Midbrain (tissue), 1 donor: ENCODE measurements at regions not wholly inside any gene's neighbourhood (a gene's known extent, or its start where the extent isn't known, plus 50 kb on each side); places are given as distances from the start of the nearest gene placed in this dataset.
"Not testable (repeated sequence)": the region's sequence is repeated elsewhere in the genome, so short reads cannot be mapped to it uniquely, and the experiment has no call there.

Experiments used
- DNase-seq: peaks from one replicate; lab custom pipeline; 2025; lab: John Stamatoyannopoulos, UW

DNA sequence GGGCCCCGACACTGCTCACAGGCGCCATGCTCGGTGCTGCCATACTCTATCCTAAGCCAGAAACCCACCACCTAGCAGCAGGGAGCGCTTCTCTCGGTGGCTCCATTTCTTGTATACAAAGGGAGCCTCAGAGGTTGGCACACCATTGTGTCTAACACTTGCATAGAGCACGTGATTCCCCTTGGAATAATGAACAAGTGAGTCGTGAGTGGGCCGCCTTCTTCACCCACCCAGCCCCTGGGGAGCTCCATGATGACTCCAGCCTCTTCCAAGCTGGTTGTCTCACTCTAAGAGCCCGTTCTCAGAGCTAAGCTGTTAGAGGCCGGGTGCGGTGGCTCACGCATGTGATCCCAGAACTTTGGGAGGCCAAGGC, 82.3 kb upstream of the ZNF469 start:
- DNase-seq: no peak

DNA sequence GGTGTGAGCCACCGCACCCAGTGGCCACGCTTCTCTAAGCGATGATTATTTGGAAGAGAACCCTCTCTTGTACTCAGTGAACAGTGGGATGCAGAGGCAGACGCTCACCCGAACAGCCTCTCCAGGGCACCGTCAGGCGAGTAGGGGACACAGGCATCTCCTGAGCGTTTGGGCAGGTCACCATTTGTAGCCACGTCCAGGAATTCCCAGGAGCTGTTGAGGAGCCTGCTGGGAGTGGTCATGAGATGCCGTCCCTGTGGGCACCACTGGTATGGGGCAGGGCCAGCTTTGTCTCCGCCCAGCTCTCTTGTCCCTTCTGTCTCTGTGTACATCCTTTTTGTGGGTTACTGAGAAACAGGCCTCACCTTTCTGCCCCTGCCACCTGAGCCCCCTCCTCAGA, 81.3 kb upstream of the ZNF469 start:
- DNase-seq: no peak

DNA sequence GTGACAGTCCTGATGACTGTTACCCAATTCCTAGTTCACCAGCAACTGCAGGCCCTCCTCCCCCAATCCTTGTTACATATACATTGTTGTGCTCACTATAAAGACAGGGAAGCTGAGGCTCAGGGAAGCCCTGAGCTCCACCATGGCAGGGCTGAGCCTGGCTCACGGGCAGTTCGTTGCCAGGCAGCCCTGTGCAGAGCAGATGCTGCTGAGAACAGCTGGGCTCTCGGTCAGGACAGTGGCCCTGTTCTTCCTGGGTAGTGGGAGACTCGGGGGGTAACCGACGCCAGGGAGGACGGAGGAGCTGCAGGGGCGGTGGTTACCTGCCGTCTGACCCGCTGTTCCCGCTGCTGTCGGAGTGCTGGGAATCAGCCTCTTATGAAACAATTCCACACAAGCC, 80.9 kb upstream of the ZNF469 start:
- DNase-seq: no peak

DNA sequence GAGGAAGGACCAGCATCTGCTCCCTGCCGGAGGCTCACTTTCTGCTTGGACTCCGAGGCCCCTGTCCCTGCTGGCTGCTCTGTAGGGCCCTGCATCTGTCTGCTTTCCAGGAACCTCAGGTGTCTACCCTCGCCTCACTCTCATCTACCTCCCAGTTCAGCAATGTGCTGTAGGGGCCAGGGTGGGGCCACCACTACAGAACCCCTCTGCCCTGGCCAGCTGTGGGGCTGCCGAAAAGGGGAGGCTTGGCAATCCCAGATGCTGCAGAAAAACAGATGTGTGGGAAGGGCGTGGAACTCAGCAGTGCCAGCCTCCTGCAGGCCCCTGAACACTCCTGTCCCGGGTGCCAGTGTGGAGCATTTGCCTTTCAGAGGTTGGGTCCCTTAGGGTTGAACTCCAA, 80.1 kb upstream of the ZNF469 start:
- no peak for DNase-seq

DNA sequence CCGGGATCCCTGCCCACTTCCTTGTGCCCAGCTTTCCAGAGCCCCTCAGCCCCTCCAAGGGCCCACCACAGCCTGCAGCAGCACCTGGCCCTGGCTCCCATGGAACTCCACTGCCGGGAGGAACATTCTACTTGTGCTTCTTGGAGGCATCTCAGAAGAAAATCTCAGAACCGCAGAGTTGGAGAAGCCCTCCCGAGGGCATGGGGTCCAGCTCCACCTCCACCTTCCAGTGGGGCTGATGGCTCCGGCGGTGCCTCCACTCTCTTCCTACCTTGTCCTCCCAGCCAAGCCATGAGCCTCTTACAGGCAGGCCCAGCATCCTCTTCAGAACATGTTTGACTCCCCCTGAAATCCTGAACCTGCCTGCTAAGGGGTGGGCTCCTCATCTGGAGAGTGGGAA, 79.4 kb upstream of the ZNF469 start:
- DNase-seq: no peak

DNA sequence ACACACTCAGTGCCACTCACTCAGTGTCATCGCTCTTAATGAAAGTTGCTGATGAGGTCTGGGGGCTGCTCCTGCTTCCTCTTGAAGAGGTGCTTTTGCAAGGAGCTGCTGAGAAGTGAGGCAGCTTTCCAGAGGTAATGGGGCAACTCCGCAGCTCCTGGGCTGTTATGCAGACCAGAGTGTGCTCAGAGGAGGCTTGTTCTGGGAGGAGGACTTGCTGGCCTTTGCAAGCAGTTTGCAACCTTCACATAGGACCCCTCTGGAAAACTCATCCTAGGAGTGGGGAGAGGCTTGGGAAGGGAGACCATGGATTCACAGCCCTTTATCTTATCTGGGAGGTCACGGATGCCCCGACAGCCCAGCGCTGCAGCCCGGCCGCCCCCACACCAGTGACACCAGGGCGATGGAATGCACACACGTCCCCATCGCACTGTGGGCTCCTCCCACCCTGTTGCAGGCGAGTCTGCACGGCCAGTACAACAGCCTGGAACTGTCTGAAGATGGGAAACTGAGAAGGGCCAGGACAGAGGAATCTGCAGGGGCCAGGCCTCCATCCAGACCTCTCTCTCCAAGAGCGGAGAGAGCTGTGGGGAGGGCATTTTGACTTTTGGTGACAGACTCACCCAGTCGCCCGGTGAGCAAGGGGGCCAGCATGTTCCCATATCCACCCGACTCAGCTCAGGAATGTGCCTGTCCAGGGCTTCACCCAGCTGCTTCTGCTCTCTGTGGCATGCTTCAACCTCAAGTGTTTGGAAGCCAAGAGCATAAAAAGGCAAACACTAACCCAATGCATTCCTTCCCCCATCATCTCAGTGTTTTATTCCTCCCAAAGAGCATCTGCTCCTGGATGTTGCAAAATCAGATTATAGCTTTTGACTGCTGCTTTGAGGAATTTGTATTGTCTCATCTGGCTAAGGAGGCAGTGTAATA, 78.6 kb upstream of the ZNF469 start:
- no peak for DNase-seq

DNA sequence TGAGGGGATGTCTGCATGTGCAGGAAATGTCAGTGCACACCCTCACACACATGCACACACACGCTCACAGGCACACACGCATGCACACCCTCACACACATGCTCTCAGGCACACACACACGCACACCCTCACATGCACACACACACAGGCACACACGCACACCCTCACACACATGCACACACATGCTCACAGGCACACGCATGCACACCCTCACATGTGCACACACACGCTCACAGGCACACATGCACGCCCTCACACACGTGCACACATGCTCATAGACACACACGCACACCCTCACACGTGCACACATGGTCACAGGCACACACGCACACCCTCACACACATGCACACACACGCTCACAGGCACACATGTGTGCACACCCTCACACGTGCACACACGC, 77.6 kb upstream of the ZNF469 start:
- no peak for DNase-seq

DNA sequence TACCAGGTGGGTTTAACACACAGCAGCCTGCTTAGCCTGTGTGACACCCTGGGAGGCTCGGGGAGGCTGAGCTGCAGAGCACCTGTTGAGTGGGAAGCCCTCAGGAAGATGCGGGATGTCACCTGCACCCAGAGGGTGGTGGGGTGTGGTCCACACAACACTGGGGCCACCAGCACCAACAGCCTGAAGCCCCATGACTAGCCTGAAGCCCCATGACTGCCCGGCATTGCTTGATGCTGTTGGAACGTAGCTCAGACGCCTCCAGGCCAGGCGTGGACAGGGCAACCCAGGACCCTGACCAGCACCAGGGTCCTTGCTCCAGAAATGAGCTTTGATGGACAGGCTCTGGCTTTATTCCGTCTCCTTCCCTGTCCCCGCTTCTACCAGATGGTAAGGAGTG, 76.3 kb upstream of the ZNF469 start:
- DNase-seq: no peak

DNA sequence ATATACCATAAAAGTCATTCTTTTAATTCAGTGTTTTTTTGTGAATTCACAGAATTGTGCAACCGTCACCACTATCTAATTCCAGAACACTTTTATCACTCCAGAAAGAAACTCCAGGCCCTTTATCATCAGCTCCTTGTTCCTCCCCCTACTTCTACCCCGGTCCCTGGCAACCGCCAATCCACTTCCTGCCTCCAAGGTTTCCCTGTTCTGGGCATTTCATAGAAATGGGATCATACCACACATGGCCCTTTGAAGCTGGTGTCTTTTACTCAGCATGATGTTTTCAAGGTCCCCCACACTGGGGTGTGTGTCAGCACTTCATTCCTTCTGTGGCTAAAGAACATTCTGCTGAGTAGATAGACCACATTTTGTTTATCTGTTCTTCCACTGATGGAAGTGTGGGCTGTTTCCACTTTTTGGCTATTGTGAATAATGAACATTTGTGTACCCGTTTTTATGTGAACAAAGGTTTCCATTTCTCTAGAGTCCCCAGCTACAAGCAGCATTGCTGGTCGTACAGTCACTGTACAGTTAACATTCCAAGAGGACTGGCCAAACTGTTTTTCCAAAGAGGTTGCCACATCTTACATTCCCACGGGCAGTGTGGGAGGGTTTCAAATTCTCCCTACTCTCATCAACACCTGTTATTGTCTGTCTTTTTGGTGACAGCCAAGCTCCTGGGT, 75.8 kb upstream of the ZNF469 start:
- no peak for DNase-seq

DNA sequence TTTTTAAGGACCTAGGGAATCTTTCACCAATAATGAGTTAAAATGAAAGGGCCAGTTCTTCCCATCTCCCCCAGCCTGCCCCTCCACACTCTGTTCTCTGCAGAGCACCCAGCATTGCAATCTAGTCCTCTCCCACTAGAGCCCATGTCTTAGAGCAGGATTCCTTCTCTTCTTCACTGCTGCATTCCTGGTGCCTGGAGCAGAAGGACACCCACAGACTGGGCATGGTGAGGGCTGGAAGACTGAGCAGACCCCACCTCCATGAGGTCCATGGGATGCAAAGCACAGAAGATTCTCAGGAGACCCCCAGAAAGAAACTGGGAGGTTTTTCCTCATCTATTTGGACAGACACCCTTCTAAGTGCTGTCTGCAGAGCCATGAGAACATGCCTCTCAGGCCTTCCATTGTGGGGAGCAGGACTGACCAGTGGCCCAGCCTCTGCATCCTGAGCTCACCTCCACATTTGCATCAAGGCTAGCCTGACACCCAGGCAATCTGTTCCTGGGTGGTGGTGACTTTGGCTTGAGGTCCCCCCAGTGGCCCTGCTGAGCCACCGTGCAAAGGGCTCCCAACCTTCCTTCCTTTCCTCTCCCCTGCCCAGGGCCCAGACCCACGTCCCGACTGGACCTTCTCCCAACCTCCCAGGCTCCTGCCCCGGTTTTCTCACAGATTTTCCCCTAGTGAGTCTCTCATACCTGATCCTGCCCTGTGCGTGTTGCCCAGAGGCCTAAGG, 74.2 kb upstream of the ZNF469 start:
- no peak for DNase-seq

DNA sequence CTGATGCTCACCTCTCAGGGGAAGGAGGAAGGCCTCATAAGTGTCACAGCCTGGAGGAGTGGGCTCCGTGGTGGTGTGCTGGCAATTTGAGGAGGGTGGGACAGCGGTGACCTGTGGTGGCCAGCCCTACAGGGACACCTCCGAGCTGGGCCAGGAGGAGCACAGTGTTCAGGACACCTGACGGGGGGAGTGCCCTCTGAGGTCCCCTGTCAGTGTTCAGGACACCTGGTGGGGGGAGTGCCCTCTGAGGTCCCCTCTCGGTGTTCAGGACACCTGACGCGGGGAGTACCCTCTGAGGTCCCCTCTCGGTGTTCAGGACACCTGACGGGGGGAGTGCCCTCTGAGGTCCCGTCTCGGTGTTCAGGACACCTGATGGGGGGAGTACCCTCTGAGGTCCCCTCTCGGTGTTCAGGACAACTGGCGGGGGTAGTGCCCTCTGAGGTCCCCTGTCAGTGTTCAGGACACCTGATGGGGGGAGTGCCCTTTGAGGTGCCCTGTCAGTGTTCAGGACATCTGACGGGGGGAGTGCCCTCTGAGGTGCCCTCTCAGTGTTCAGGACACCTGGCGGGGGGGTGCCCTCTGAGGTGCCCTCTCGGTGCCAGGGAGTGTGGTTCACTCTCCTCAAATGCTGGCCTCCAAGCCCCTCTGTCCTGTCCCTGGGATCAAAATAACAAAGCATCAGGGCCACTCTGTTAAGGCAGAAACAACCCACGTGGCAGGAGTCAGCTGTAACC, 73.4 kb upstream of the ZNF469 start:
- DNase-seq: no peak

DNA sequence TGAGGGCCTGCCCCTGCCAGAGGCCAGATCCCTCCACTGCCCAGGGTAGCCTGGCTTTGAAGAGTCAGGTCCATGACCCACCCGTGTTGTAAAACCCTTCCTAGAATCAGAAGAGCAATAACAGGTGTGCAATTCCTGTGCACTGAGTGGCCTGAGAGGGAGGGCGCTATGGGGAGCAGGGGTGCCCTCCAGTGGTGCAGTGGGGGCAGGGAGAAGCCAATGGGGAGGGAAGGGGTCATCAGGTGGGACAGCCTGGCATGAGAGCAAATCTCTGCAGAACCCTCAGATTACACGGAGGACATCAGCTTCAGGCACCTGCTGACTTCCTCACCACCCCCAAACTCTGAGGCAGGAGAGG, 72.9 kb upstream of the ZNF469 start:
- no peak for DNase-seq

DNA sequence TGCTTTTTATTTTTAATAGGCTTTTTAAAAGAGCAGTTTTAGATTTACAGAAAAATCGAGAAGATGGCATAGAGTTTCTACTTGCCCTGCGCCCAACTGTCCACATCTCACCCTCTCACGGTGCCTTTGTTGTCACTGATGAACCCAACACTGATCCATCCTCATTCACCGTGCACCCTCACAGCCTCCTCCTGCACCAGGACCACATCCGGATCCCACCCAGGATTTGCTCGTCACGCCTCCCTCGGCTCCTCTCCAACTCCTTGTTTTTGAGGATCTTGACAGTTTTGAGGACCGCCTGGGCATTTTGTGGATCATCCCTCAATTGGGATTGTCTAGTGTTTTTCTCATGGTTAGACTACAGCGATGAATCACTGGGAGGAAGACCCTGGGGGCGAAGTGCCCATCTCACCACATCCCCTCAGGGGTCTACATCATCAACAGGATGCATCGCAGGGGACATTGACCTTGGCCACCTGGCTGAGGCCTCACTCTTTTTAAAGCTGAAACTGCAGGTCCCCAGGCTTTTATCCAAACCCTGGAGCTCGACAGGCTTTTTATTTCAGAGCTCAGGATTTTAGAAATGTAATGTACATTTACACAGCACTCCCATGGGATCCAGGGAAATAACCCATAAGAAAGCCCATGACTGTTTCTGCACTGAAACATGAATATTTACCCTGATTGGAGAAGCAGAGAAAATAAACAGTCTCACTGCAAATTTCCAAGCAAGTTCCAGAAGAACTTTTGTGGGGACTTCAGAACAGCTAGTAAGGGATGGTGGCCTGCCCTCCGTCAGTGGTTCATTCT, 71.8 kb upstream of the ZNF469 start:
- DNase-seq: no peak

DNA sequence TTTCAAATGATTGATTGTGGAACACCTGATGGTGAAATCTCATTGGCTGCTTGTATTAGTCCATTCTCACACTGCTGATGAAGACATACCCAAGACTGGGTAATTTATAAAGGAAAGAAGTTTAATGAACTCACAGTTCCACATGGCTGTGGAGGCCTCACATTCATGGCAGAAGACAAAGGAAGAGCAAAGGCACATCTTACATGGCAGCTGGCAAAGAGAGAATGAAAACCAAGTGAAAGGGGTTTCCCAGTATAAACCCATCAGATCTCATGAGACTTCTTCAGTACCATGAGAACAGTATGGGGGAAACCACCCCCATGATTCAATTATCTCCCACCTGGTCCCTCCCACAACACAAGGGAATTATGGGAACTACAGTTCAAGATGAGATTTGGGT, 70.9 kb upstream of the ZNF469 start:
- not testable (repeated sequence) for DNase-seq

DNA sequence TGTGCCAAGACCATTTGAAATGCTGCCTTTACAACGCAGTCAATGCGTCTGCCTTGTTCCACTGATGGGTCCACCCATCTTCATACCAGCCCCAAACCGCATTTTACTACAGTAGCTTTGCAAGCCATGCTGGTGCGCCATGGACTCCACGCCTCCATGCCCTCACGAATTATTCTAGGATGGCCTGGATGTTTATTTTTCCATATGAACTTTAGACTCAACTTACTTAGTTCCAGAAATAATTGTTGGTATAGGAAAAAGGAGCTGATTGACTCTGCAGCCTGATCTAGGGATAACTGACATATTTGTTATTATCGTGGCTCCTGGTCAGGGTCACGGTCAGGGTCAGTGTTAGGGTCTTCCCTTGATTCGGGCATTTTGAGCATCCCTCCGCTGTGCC, 70.0 kb upstream of the ZNF469 start:
- DNase-seq: no peak

DNA sequence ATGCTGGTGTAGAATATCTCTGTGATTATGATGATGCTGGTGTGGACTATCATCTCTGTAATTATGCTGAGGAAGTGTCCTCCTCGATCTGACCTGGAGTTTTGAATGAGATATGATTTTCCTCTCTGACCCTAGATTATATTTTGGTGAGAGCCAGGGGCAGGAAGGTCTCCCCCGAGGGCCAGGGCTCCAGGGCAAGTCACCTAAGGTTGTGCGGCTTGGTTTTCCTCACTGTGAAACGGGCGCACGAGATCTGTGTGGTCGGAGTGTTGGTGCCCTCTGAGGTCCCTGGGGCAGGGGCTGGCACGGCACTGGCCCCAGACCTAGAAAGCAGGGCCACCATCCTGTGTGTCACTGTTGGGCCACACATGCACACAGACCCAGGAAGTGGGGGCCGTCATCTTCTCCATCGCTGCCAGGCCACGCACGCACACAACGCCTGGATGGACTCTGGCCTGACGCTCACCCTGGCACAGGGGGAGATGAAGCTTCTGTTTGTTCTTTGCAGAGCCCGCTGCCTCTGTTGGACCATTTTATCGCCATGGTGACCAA, 67.7 kb upstream of the ZNF469 start:
- no peak for DNase-seq

DNA sequence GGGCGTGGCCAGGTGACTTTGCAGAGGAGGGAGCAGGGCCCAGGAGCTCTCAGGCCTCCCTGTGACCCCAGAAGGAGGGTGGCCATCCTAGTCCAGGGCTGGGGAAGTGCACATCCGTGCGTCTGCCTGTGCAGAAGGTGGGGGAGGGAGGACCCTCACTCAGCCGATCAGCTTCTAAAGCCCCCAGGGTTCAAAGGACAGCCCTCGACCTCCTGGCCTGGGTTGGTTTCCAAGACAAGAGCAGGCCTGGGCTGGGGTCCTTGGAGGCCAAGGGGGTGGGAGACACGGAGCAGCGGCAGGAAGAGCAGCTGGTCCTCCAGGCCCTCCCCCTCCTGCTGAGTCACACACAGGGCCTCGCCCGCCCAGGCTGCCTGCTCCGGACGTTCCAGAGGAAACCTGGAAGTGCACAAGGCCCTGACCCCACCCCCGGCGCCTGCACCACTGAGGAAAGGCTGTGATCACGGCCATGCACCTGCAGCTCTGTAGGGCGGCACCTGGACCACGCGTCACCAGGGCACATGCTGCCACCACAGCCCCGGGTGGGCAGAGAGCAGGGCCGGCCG, 67.1 kb upstream of the ZNF469 start:
- no peak for DNase-seq

DNA sequence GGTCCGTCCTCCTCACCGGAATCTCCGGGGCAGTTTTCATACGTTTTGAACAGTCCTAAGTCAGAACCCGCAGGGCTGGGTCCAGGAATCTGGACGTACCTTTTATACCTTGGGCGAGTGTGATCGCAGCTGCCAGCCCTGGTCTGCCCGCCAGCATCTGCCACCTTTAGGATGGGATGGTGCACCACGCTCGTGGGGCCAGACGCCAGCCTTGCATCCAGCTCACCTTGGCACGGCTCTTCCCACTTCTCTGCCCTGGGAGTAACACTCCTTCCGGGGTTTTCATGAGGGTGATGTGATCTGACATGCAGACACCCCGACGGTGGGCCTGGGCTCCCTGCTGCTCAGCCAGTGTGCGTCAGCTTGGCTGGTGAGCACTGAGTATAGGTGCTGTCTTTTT, 66.6 kb upstream of the ZNF469 start:
- DNase-seq: no peak

DNA sequence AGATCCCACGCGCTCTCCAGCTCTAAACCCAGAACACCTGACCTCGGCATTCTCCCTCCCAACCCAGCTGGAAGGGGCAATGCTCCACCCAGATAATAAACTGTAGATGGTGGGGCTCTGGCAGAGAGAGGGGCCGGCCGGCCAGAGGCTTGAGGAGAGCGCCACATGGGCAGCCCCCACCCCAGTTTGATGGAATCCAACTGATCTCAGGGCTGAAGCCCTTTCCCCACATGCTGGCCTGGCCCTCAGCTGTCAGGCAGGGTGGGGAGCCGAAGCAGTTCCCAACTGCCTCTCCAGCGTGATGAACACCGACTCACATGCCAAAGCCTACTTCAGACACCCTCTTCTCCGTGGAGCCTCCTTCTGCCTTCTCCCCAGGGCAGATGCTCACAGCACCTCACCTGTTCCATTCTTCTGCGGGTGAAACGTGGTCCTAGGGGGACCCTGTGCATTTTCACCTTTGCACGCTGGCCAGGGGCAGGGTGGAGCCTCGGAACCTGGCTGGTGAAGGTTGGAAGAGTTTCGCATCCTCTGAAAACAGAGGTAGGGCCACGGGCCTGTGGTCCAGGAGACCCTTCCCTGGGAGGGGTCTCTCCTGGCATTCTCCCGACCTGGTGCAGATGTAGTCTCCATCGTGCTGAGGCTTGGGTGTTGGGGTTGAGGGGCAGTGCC, 65.7 kb upstream of the ZNF469 start:
- DNase-seq: no peak

DNA sequence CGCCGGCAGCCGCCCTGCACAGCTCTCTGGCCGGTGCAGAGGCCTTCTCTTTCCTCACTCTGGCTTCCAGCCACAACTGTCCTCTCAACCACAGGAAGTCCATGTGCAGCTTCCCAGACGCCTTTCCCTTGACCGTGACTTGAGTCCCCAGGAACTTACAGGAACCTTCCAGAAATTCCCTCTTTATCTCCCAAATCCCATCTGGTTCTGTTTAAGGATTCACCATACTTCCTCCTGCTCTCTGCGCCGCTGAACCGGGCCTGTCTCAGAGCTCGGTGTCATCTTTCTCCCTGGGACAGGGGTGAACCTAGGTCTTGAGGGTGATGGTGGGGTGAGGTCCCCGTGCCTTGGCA, 65.2 kb upstream of the ZNF469 start:
- no peak for DNase-seq
